ENCODE measurements at regions not wholly inside any gene's neighbourhood (a gene's known extent, or its start where the extent isn't known, plus 50 kb on each side); places are given as distances from the start of the nearest gene placed in this dataset.
"Not testable (repeated sequence)": the region's sequence is repeated elsewhere in the genome, so short reads cannot be mapped to it uniquely, and the experiment has no call there.

- Mint-ChIP-seq H3K27ac (no peak overlapping the region), H3K9me3 (peaks cover 5% of the 10 kb centered on the region), H3K36me3 (ENCODE audit: low read depth) (no peaks in the 10 kb centered on the region), H3K27me3 (ENCODE audit: low read depth, poor library complexity) (peaks cover 9% of the 10 kb centered on the region), H3K4me1 (peaks cover 5% of the 10 kb centered on the region), H3K4me3 (no peak overlapping the region)
- DNase-seq: no peak
- TF ChIP-seq CTCF (IDR thresholded peaks at IDR 0.05): no peak
Observed at GRCh38 chr2:107747964-107748583, 78.6 kb upstream of the RGPD4 start.

DNA sequence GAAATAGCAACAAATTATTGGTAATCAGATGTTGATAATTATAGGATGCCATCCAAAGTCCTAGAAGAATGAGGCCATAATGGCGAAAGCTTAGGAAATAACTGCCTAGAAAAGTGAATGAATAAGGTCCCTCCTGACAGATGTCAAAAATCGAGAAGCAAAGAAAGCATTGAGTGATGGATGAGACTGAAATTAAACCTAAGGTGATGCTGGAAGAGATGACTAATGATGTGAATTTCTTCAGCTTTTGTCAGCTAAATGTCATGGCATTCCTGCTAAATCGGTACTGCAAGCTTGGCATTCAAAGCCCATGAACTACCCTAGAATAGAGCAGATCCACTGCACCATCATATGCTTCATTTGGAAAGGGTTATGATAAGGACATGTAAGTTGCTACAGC, 74.8 kb upstream of the RGPD4 start:
- no peak for TF ChIP-seq CTCF (IDR thresholded peaks at IDR 0.05)
- no peaks in the 10 kb centered on the region for H3K36me3 Mint-ChIP-seq (ENCODE audit: low read depth)
- peaks cover 14% of the 10 kb centered on the region for H3K27me3 Mint-ChIP-seq (ENCODE audit: low read depth, poor library complexity)
- H3K9me3 Mint-ChIP-seq: peaks cover 8% of the 10 kb centered on the region
- DNase-seq: no peak
- no peak overlapping the region for H3K27ac Mint-ChIP-seq
- no peak overlapping the region for H3K4me3 Mint-ChIP-seq
- H3K4me1 Mint-ChIP-seq: peaks cover 5% of the 10 kb centered on the region

DNA sequence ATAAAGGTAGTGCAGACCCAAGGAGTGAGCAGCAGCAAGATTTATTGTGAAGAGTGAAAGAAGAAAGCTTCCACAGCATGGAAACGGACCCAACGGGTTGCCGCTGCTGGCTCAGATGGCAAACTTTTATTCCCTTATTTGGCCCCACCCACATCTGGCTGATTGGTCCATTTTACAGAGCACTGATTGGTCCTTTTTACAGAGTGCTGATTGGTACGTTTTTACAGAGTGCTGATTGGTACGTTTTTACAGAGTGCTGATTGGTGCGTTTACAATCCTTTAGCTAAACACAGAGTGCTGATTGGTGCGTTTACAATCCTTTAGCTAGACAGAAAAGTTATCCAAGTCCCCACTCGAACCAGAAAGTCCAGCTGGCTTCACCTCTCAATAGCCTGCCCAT, 72.9 kb upstream of the RGPD4 start:
- DNase-seq; H3K4me3 Mint-ChIP-seq; H3K27ac Mint-ChIP-seq; H3K36me3 Mint-ChIP-seq (ENCODE audit: low read depth); H3K4me1 Mint-ChIP-seq; H3K9me3 Mint-ChIP-seq: not testable (repeated sequence)
- H3K27me3 Mint-ChIP-seq (ENCODE audit: low read depth, poor library complexity): peaks cover 10% of the 10 kb centered on the region

DNA sequence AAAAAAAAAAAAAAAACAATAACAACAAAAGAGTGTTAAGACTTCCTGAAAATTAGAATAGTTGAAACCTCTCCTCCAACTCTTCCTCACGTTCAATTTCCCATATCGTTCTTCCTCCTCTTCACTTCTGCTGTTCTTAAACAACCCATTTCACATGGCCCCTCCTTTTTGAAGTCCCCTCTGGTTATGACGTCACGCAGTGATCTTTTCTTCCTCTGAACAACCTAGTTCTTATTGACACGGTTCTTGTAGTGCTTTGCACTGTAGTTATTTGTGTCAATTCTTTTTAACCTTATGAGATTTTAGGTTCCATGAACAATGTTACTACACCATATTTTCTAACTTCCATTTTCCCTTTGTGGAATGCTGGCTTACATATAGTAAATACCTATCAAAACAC, 69.5 kb upstream of the RGPD4 start:
- Mint-ChIP-seq H3K27ac (no peak overlapping the region), H3K9me3 (peaks cover 7% of the 10 kb centered on the region), H3K36me3 (ENCODE audit: low read depth) (no peaks in the 10 kb centered on the region), H3K4me3 (no peak overlapping the region), H3K27me3 (ENCODE audit: low read depth, poor library complexity) (peaks cover 10% of the 10 kb centered on the region), H3K4me1 (no peaks in the 10 kb centered on the region)
- DNase-seq: no peak
- no peak for TF ChIP-seq CTCF (IDR thresholded peaks at IDR 0.05)

- no peak for TF ChIP-seq CTCF (IDR thresholded peaks at IDR 0.05)
- DNase-seq: no peak
- peaks cover 9% of the 10 kb centered on the region for H3K27me3 Mint-ChIP-seq (ENCODE audit: low read depth, poor library complexity)
- H3K36me3 Mint-ChIP-seq (ENCODE audit: low read depth): no peaks in the 10 kb centered on the region
- no peaks in the 10 kb centered on the region for H3K4me1 Mint-ChIP-seq
- H3K9me3 Mint-ChIP-seq: peaks cover 8% of the 10 kb centered on the region
- no peak overlapping the region for H3K27ac Mint-ChIP-seq
- H3K4me3 Mint-ChIP-seq: no peak overlapping the region
Observed at GRCh38 chr2:107760620-107761364, 65.9 kb upstream of the RGPD4 start.

DNA sequence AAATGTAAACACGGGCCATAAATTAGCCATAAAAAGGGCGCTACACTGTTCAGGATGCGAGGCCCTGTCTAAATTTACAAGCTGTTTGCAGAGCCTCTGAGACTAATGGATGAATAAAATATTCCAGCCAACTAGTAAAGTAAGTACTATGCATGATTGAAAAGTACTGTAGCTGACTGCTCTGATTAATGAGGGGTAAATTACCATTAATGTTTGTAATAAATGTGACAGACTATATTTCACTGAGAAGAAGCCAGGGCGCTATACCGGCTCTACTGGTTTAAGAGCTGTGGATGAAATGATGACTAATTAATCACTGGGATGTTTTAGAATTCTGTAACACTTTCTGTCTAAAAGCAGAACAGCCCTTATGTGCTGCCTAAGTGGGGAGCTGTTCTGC, 54.3 kb upstream of the RGPD4 start:
- Mint-ChIP-seq H3K9me3 (no peaks in the 10 kb centered on the region), H3K27me3 (ENCODE audit: low read depth, poor library complexity) (peaks cover 7% of the 10 kb centered on the region), H3K4me3 (no peak overlapping the region), H3K36me3 (ENCODE audit: low read depth) (no peaks in the 10 kb centered on the region), H3K4me1 (peaks cover 42% of the 10 kb centered on the region), H3K27ac (no peak overlapping the region)
- DNase-seq: no peak
- TF ChIP-seq CTCF (IDR thresholded peaks at IDR 0.05): no peak

Data from nephron progenitor cell (in vitro differentiated cells).